ENCODE measurements at regions not wholly inside any gene's neighbourhood (a gene's known extent, or its start where the extent isn't known, plus 50 kb on each side); places are given as distances from the start of the nearest gene placed in this dataset.

GRCh38 chr21:20024741-20025140, 973.5 kb upstream of the NCAM2 start:
- TF ChIP-seq CTCF (IDR thresholded peaks at IDR 0.05; ENCODE audit: borderline replicate concordance, extremely low read depth, low read length, poor library complexity, severe bottlenecking), result no peak
- TF ChIP-seq EZH2 (IDR thresholded peaks at IDR 0.05; ENCODE audit: borderline replicate concordance, low read depth, low read length, severe bottlenecking), result no peak

All from DND-41 (cell line).